ENCODE measurements at regions not wholly inside any gene's neighbourhood (a gene's known extent, or its start where the extent isn't known, plus 50 kb on each side); places are given as distances from the start of the nearest gene placed in this dataset.

DNA sequence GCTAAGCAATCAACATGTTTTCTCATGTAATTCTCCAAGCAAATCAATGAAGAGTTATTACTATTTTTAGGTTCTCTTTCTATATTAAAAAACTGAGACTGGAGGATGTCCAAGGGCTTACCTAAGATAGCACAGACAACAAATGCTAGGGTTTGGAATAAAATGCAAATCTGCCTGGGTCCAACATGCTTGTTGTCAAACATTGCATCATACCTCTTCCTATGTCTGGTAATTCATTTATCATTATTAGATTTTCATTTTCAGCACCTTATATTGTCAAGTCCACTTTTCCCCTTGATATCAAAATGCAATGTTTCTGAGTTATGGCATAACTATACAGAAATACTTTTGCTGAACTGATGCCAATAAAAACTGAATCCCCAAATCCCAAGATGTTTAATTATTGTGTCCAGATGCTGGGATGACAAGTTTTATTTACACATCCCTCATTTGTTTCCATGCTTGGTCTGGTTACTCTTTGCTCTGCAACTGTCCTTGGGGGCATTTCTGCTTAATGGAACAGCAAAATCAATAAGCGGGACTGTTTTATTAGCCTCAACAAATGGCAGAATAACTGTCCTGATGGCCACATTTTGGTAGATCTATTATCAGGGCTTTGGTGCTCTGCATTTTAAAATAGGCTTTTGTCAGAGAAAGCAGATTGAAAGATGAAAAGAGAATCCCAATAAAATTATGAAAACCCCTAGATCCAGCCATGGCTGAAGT is 86.0 kb downstream of the C11orf87 start:
- Histone ChIP-seq H3K27ac (ENCODE audit: low read depth in 2 of 2, low read length in 1 of 2) (peak overlapping the region in 1 of 2 experiments; percentile 48; a peak in 1 of 4 replicates), H4K20me1 (ENCODE audit: insufficient read depth) (no peaks in the 10 kb centered on the region), H3K36me3 (replicated peaks in 1 of 2; ENCODE audit: control insufficient read depth in 1 of 2, insufficient read depth in 2 of 2, low read length in 1 of 2) (no peaks in the 10 kb centered on the region), H3K27me3 (ENCODE audit: insufficient read depth) (no peaks in the 10 kb centered on the region), H3K4me2 (no peak overlapping the region), H3K9ac (no peak overlapping the region), H3F3A (replicated peaks; ENCODE audit: insufficient read depth) (no peaks in the 10 kb centered on the region), H3K9me2 (no peaks in the 10 kb centered on the region), H3K9me3 (no peaks in the 10 kb centered on the region), H2AFZ (ENCODE audit: low read depth) (no peak overlapping the region), H3K79me2 (ENCODE audit: insufficient read depth) (no peaks in the 10 kb centered on the region), H3K4me1 (ENCODE audit: control insufficient read depth in 1 of 2, insufficient read depth in 2 of 2, low read depth in 1 of 2, low read length in 1 of 2) (peaks cover 0 to 10% of the 10 kb centered on the region in 2 experiments; a peak in 2 of 4 replicates), H3K4me3 (ENCODE audit: low read depth in 2 of 2, low read length in 1 of 2) (no peak overlapping the region)
- peak; percentile 59 for TF ChIP-seq CHD2 (IDR thresholded peaks at IDR 0.05; ENCODE audit: low read length, partially characterized antibody)
- TF ChIP-seq TCF12 (IDR thresholded peaks at IDR 0.05), result 0 out of 2 replicates have a peak, but pooled peaks have one; percentile 25
- TF ChIP-seq GATA2 (CRISPR knock-in tag; IDR thresholded peaks at IDR 0.05), result peak; percentile 69
- TF ChIP-seq, protein P1, sequence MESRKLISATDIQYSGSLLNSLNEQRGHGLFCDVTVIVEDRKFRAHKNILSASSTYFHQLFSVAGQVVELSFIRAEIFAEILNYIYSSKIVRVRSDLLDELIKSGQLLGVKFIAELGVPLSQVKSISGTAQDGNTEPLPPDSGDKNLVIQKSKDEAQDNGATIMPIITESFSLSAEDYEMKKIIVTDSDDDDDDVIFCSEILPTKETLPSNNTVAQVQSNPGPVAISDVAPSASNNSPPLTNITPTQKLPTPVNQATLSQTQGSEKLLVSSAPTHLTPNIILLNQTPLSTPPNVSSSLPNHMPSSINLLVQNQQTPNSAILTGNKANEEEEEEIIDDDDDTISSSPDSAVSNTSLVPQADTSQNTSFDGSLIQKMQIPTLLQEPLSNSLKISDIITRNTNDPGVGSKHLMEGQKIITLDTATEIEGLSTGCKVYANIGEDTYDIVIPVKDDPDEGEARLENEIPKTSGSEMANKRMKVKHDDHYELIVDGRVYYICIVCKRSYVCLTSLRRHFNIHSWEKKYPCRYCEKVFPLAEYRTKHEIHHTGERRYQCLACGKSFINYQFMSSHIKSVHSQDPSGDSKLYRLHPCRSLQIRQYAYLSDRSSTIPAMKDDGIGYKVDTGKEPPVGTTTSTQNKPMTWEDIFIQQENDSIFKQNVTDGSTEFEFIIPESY (IDR thresholded peaks at IDR 0.05; ENCODE audit: borderline replicate concordance, low read depth), result no peak
- TF ChIP-seq FOXJ3 (CRISPR knock-in tag; IDR thresholded peaks at IDR 0.05), result peak; percentile 78
- TF ChIP-seq TAF1 (IDR thresholded peaks at IDR 0.05; ENCODE audit: borderline replicate concordance, low read depth, low read length), result no peak
- peak in 1 of 2 experiments; percentile 90; a peak in 2 of 4 replicates for TF ChIP-seq EP300 (IDR thresholded peaks at IDR 0.05; ENCODE audit: borderline replicate concordance in 1 of 2, low read depth in 1 of 2, low read length in 1 of 2)
- TF ChIP-seq RCOR1 (IDR thresholded peaks at IDR 0.05; ENCODE audit: low read length), result peak; percentile 85
- peak; percentile 32 for DNase-seq
- ChIA-PET POLR2A (no interaction called here), CTCF (no interaction called here)
- 18% methylated on average over 1 of the region's 1 CpG for WGBS (ENCODE audit: low lambda C conversion rate)

DNA sequence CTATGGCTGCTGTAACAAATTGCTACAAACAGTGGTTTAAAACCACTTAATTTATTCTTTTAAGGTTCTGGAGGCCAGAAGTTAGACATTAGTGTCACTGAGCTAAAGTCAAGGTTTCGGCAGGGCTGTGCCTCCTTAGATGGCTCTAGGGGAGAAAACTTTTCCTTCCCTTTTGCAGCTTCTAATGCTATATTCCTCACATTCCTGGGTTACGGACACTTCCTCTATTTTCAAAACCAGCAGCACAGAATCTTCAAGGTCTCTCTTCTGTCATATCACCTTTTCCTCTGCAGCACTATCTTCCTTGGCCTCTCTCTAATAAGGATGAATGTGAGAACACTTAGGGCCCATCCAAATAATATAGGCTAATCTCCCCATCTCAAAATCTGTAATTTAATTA is 87.0 kb downstream of the C11orf87 start:
- Histone ChIP-seq H3K9me2 (no peaks in the 10 kb centered on the region), H4K20me1 (ENCODE audit: insufficient read depth) (no peaks in the 10 kb centered on the region), H3K36me3 (replicated peaks in 1 of 2; ENCODE audit: control insufficient read depth in 1 of 2, insufficient read depth in 2 of 2, low read length in 1 of 2) (no peaks in the 10 kb centered on the region), H3K27ac (ENCODE audit: low read depth in 2 of 2, low read length in 1 of 2) (peak overlapping the region in 1 of 2 experiments; percentile 48; a peak in 1 of 4 replicates), H3K9ac (no peak overlapping the region), H2AFZ (ENCODE audit: low read depth) (no peak overlapping the region), H3K79me2 (ENCODE audit: insufficient read depth) (no peaks in the 10 kb centered on the region), H3K9me3 (no peaks in the 10 kb centered on the region), H3F3A (replicated peaks; ENCODE audit: insufficient read depth) (no peaks in the 10 kb centered on the region), H3K27me3 (ENCODE audit: insufficient read depth) (no peaks in the 10 kb centered on the region), H3K4me3 (ENCODE audit: low read depth in 2 of 2, low read length in 1 of 2) (no peak overlapping the region), H3K4me1 (ENCODE audit: control insufficient read depth in 1 of 2, insufficient read depth in 2 of 2, low read depth in 1 of 2, low read length in 1 of 2) (peaks cover 0 to 10% of the 10 kb centered on the region in 2 experiments; a peak in 2 of 4 replicates), H3K4me2 (no peak overlapping the region)
- ChIA-PET POLR2A (no interaction called here), CTCF (no interaction called here)
- WGBS (ENCODE audit: low lambda C conversion rate), result 40% methylated on average over 2 of the region's 2 CpGs
- no peak for DNase-seq
- TF ChIP-seq ELF1 (IDR thresholded peaks at IDR 0.05) (no peak), RAD21 (IDR thresholded peaks at IDR 0.05; ENCODE audit: low read length) (no peak), EP300 (IDR thresholded peaks at IDR 0.05; ENCODE audit: borderline replicate concordance in 1 of 2, low read depth in 1 of 2, low read length in 1 of 2) (no peak), SMC3 (IDR thresholded peaks at IDR 0.05; ENCODE audit: low read depth, low read length) (no peak), GABPA (IDR thresholded peaks at IDR 0.05; ENCODE audit: low read depth) (no peak), FOXJ3 (CRISPR knock-in tag; IDR thresholded peaks at IDR 0.05) (no peak), RCOR1 (IDR thresholded peaks at IDR 0.05; ENCODE audit: low read length) (no peak), FOSL2 (IDR thresholded peaks at IDR 0.05; ENCODE audit: borderline replicate concordance, low read depth) (no peak)
- TF ChIP-seq, protein P2, sequence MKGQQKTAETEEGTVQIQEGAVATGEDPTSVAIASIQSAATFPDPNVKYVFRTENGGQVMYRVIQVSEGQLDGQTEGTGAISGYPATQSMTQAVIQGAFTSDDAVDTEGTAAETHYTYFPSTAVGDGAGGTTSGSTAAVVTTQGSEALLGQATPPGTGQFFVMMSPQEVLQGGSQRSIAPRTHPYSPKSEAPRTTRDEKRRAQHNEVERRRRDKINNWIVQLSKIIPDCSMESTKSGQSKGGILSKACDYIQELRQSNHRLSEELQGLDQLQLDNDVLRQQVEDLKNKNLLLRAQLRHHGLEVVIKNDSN (IDR thresholded peaks at IDR 0.05; ENCODE audit: borderline replicate concordance, low read depth), result no peak
- TF ChIP-seq, protein P3, sequence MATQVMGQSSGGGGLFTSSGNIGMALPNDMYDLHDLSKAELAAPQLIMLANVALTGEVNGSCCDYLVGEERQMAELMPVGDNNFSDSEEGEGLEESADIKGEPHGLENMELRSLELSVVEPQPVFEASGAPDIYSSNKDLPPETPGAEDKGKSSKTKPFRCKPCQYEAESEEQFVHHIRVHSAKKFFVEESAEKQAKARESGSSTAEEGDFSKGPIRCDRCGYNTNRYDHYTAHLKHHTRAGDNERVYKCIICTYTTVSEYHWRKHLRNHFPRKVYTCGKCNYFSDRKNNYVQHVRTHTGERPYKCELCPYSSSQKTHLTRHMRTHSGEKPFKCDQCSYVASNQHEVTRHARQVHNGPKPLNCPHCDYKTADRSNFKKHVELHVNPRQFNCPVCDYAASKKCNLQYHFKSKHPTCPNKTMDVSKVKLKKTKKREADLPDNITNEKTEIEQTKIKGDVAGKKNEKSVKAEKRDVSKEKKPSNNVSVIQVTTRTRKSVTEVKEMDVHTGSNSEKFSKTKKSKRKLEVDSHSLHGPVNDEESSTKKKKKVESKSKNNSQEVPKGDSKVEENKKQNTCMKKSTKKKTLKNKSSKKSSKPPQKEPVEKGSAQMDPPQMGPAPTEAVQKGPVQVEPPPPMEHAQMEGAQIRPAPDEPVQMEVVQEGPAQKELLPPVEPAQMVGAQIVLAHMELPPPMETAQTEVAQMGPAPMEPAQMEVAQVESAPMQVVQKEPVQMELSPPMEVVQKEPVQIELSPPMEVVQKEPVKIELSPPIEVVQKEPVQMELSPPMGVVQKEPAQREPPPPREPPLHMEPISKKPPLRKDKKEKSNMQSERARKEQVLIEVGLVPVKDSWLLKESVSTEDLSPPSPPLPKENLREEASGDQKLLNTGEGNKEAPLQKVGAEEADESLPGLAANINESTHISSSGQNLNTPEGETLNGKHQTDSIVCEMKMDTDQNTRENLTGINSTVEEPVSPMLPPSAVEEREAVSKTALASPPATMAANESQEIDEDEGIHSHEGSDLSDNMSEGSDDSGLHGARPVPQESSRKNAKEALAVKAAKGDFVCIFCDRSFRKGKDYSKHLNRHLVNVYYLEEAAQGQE (IDR thresholded peaks at IDR 0.05; ENCODE audit: low read depth, low read length), result no peak
- TF ChIP-seq, protein P4, sequence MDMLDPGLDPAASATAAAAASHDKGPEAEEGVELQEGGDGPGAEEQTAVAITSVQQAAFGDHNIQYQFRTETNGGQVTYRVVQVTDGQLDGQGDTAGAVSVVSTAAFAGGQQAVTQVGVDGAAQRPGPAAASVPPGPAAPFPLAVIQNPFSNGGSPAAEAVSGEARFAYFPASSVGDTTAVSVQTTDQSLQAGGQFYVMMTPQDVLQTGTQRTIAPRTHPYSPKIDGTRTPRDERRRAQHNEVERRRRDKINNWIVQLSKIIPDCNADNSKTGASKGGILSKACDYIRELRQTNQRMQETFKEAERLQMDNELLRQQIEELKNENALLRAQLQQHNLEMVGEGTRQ (IDR thresholded peaks at IDR 0.05; ENCODE audit: borderline replicate concordance, low read depth, low read length), result no peak
- TF ChIP-seq, protein P5, sequence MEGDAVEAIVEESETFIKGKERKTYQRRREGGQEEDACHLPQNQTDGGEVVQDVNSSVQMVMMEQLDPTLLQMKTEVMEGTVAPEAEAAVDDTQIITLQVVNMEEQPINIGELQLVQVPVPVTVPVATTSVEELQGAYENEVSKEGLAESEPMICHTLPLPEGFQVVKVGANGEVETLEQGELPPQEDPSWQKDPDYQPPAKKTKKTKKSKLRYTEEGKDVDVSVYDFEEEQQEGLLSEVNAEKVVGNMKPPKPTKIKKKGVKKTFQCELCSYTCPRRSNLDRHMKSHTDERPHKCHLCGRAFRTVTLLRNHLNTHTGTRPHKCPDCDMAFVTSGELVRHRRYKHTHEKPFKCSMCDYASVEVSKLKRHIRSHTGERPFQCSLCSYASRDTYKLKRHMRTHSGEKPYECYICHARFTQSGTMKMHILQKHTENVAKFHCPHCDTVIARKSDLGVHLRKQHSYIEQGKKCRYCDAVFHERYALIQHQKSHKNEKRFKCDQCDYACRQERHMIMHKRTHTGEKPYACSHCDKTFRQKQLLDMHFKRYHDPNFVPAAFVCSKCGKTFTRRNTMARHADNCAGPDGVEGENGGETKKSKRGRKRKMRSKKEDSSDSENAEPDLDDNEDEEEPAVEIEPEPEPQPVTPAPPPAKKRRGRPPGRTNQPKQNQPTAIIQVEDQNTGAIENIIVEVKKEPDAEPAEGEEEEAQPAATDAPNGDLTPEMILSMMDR (IDR thresholded peaks at IDR 0.05), result no peak

Measured in SK-N-SH (cell line).